Stimulated activated CD8-positive, alpha-beta memory T cell treated with anti-CD3 and anti-CD28 coated beads, Interleukin-15, amount 100 ng/mL, for 1 hour (primary cell): ENCODE measurements at regions not wholly inside any gene's neighbourhood (a gene's known extent, or its start where the extent isn't known, plus 50 kb on each side); places are given as distances from the start of the nearest gene placed in this dataset.

Source experiments
- DNase-seq: peaks from one replicate; pipeline ENCODE4 v3.0.0-alpha.2; 2020; ENCODE audit warnings: low read depth

DNA sequence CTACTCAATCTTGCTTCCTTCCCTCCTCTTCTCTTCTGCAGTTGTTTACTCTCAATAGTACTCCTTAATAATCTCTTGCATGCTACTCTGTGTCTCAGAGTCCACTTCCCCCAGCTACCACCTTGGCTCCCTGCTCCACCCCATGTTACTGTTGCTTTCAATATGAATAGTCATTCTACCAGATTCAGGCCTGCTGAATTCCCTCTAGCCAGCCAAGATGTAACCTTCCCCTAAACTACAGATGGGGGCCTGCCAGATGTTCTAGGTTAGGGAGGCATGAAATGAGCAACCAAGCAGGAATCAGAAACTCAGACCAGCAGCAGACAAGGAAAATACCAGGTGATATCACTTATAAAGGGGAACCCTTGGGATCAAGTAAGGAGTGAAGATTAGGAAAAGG, 392.1 kb upstream of the DDHD1 start:
- no peak for DNase-seq

DNA sequence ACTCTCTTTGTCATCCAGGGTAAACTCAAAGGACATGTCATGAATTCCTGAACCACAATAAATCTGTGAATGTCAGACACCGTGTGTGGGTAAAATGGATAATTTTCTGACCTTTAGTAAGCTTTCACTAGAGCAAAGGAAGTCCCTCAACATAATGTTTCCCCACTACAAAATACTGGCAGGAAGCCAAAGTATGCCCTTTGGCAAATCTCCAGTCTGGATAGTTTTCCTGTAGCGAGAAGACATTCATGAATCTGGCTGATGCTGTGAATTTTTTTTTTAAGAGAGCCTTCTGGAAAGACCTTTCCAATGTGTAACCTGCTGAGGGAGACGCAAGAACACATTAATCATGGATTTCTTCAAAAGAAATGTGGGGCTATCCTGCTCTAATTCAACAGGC, 389.6 kb upstream of the DDHD1 start:
- no peak for DNase-seq

DNA sequence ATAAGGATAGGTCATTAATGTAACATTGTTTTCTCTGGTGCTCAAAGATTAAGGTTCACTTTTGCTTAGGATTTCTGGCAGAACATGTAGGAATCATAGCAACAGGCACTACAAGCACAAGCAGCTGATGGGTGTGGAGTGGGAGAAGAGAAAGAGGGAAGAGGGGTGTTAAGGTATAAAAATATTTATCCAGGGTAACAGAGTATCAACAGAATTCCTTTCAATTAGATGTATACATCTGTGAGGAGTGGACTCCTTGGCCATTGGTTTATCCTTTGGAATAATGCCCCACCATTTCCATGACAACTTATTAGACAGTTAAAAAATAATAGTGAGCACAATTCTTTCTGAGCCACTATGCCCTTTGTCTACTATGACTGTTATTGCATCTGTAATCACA, 388.3 kb upstream of the DDHD1 start:
- no peak for DNase-seq

DNA sequence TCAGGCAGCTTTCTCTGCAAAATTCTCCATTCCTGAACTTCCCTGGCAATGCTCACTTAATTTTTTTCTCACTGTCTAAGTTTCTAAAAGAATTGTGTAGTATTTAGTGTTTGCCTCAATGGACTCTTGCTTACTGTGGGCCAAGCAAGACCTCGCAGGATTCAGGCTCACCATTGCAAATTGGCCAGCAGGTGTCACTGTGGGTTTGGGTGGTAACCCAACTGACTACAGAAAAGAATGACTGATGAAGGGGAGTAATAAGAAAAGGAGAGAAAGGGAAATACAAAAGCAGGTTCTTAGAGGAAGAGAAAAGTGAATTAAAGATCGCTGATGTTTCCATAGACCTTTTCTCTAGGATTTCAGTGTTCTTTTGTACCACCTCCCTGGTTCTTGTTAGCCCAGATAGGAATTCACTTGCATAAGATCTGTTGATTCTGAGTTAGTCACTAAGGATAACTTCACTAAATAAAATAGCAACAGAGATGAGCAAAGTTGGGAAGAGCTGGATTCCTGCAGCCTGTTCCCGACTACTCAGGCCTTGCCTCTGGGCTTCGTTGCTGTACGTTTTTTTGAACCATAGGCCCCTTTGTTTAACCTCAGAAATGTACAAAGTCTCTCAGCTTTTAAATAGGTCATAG, 386.5 kb upstream of the DDHD1 start:
- no peak for DNase-seq

DNA sequence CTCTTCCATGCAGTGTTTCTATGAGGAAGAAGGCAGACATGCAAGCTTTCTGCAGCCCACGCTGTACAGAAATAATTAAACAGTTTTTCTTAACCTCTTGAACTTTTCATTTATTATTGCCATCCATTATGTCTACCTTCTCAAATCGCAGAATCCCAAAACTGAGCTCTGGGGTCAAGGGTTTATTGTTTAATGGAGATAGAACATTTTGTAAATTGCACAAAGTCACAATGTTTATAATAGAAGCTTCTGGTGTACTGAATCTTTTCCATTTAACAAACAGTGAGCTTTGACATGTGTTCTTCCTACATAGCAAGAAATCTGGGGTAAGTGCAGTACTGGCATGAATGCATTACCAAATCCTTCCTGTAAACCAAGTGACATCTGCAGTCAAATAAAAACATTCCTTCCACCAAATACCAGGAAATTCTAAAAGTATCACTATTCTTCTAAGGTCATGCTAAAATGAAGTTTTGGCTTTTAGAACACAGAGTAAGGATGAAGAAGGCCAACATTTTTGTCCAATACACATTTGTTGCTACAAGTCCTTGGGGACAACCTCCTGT, 385.3 kb upstream of the DDHD1 start:
- DNase-seq, result no peak

DNA sequence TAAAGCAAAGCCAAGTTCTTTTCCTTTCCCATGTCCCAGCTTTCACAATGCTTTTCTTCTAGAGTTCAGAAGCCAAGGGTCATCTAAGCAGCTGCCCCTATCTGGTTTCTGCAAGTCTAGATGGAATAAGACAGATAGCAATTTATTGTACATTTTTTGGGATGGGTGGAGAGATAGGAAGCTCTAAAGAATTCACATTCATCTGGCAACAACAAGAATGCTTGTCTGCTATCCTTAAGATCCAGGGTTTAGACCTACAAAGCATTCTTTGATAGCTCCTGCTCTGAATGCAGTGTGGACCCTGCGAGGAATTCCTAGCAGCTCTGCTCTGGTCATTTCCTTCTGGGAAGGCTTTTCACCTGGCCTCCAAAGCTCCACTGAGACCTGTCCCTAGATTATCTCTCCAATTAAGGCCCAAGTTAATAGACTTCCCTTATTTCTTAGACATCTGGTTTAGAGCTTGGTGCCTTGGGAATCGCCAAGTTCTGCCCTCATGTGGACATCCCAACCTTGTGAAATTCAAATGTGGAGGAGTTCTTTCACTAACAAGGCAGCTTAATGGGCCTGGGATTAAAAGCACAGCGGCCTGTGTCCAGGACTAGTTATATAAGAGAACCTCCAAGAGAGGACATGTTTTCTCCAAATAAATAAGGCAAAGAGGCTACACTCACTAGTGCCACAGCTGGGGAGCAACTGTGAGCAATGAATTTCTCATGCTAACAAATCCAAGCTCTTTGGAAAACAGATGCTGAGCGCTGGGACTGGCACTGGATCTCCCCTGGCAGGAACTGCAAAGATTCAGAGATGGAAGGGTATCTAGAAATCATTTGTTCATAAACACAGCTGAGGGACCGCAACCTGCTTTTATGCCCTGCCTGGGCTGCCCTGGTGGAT, 384.5 kb upstream of the DDHD1 start:
- no peak for DNase-seq

DNA sequence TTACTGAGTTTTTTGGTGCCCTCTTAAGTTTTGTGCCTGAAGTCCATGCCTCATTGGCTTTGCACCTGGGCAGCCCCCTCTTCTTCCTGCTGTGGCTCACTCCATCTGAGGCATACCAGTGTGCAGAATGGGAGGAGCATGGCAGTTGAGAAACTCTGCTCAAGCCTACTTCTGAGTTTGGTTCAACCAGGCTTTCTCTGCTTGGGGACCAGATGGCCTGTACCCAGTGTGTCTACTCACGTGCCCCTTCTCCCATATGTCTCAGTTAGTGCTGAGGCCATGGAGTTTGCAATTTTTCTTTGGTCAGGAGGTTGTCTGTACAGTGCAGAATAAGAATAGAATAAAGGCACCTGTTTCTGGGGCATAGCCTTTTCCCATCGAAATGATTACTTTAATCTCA, 383.3 kb upstream of the DDHD1 start:
- DNase-seq, result no peak

DNA sequence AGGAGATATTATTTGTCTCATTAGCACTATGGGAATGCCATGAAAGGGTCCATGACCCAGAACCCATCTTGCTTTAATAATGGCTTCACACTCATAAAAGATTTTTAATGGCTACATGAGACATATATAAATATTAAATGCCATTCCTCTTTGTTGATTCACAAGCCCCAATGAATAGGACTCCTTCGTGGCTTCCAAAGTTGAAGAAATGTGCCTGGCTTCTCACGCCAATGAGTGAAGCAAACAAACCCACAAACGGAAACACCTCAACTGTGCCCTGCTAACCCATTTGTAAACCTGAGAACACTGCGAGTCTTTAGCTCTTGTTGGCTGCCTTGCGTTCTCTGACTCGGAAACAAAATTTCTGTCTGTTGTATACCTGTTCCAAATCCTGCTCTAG, 381.7 kb upstream of the DDHD1 start:
- DNase-seq, result no peak

DNA sequence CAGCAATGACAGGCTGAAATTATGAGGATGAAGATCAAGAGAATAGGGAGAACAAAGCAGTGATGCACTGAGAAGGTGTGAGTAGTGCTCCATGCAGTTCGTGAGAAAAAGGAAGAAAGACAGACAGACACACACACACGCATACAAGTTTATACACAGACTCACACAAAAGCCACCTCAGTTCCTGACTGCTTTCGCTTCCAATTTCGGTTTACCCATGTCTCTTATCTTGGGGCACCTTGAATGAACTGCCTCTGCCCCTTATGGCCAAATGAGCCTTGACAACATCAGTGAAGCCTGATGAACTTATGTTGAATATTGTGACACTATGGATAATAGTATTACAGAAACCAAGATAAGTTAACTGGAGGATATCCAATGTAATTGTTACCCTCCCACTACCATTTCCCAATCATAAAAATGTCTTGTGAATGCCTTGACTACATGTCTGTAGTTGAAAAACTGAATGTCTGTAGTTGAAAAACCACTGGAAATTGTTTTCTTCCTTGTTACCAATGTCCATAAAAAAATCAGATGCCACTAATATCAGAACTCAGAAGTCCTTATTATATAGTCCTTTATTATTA, 380.4 kb upstream of the DDHD1 start:
- no peak for DNase-seq

DNA sequence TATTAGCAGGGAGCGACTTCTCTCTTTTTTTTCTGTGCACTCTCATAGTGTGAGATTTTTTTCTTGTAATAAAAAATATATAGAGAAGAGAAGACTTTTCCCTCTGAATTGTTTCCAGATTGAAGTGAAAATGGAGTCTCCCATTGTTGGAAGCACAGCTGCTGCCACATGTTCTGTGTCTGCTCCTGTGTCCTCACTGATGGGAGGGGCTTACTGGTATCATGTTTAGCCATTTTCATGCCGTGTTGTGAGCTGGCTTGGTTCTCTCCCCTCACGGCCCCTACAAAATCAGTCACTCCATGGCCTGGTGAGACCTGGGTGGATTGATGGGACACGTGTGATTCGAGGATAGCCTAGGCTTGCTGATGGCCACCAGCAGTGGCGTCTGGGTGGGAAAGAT, 379.7 kb upstream of the DDHD1 start:
- DNase-seq, result no peak

DNA sequence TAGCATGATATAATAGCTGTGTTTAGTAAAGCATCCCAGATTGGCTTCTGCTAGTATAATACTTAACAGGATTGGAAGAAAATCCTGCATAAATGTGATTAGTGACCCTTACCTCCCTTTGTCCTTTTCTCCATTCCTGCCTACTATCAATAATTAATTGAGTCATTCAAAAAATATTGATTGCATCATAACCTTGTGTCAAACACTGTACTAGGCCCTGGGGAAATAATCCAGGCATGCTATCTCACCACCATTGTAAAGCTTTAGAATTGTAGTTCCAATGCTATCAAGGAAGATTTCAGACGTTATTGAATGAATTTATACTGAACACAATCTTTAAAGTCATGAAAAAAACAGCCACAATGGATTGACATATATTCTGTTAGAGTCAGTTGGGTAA, 378.6 kb upstream of the DDHD1 start:
- DNase-seq, result no peak

DNA sequence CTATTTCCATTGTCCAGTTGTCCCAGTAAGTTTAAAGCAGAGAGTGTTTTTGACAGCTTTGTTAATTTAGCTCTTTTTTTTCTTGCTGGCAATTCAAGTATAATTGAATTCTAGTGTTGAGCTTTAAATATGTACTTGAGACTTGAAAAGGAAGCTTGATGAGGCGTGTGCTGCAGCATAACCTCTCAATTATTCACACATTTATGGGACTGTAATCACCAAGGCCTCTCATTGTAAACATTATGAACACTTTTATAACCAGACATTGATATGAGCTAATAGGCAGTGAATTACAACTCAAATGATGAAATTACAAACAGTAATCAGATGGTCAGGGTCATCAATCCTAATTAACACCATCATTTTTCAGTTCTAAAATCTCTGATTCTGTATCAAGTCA, 378.0 kb upstream of the DDHD1 start:
- no peak for DNase-seq

DNA sequence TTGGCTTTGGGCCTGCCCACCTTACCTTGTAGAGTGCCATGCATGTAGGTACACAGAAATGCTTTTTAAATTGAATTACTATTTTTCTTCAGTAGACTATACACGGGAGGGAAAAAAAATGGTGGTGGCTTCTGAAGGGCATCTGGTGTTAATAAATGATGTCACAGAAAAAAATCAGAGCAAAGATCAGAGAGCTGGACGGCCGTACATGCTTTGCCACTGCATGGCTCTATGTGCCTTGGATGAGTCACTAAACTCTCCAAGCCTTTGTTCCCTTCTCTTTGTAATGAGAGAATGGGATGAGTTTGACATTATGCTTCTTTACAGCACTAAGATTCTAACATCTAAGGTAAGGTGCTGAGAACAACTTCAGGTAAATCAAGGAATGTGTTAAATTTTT, 376.4 kb upstream of the DDHD1 start:
- no peak for DNase-seq

DNA sequence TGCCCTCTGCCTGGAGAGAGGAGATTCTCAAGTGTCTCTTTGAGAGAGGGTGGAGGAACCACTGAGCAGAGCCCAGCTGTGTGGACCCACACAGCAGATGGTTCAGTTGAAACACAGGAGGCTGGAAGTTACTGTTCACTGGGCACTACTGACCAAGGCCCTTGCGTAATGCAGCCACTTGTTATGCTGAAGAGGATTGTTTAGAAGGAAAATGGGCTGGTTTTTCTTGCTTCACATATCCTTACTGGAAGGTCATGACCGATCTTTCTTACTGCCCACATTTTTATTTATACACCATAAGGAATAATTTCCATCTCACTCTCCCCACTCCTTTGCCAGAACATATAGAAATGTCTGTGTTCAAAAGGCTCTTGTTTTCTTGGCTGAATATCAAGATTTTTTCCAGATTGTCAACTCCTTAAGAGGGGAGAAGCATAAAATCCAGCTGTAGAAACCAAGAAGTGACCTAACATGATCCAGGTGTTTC, 375.1 kb upstream of the DDHD1 start:
- no peak for DNase-seq

DNA sequence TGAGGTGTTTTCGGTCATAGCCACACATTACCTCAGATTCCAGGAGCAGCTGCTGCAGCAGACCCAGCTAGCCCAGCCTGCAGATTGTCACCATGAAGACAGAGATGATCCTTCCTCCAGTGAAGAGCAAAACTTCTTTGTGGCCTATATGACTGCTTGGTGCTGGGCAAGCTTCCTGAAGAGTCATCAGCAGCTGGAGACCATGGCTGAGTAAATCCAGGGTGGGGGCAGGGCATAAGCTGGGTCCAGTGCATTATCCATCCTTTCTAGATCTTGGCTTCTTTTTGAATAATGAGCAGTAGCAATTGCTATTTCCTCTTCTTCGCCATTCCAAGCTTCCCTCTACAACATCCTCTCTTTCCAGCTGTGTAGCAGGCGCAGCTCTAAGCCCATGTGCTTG, 373.1 kb upstream of the DDHD1 start:
- DNase-seq, result no peak

DNA sequence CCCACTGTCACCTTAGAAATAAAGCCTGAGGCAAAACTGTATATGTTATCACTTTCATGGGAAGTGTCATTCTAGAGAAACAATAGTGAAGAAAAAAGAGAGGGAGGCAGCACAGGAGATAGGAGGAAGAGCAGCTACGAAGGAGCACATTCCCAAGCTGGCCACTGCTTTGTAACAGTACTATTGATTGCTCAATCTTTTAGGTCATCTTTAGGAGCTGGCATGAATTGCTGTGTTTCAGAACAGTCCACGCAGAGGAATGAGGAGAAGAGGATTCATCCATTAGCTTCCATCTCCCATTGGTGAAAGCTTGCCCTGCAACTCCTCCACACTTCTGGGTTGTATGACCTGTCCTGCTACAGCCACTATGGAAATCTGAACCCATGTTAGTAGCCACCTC, 372.5 kb upstream of the DDHD1 start:
- DNase-seq, result no peak

DNA sequence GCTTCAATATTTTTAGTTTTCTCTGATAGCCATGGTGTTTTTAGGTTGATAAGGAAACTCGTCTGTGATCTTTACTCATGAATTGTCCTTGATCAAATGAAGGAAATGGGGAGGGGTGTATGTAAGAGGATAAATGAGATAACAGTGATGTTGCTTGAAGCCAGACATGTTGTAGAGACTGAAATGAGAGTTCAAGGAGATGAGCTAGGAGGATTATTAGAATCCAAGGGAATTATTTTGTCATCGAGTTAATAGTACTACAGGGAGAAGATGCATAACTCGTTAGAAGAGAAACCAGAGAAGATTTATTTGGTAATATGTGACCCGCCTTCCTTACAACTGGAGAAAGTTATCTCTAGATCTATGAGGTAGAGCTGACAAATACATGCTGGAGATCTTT, 371.3 kb upstream of the DDHD1 start:
- DNase-seq, result no peak

DNA sequence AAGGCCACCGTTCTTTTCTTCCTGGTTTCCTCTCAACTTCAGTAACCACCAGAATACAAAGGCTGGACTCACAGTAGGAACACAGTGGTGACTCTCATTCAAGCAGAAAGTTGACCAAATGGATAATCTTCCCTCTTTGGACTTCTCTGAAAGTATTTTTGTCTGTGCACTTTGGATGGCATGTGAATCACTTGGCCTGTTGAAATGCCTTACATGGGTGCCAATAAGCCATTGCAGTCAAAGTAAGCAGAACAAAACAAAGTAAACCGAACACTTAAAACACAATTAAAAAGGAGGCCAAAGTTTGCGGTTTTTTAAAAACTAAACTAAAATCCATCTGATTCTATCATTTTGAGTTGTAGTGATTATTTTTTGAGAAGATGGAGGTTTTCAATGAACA, 370.1 kb upstream of the DDHD1 start:
- no peak for DNase-seq

DNA sequence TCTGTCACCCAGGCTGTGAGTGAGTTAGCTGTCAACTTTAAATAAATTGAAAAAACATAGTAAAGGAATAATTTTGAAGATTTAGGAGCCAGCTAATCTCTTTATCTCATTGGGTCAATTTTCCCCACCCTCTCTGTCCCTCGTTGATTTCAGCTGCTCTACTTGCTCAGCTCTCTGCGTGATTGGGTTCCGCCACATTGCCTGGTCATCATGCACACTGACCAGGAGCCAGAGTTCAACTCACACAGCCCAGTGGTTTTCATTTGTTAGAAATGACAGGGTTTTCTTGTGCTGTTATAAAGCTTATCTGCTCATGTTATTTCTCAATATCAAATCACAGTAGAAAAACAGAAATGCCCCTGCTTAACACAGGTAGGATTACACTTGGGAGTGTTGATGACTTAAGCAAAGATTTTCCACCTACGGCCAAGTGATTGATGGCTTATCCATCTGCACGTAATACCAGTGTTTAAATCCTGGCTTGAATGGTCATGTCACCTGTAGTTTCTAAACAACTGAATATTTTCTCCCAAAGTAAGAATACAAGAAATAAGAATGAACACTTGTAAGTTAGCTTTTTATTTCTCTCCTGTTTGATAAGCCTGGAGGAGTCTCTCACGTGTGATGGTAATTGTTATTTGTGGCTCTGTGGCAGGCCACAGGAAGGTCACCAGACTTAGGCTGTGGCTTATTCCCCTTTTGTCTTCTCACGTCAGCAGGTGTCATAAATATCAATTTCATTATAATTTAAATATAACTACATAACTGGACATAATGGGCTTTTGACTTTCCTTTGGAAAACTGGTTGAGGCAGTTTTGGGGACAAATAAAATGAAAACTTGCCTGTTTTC, 367.2 kb upstream of the DDHD1 start:
- no peak for DNase-seq

DNA sequence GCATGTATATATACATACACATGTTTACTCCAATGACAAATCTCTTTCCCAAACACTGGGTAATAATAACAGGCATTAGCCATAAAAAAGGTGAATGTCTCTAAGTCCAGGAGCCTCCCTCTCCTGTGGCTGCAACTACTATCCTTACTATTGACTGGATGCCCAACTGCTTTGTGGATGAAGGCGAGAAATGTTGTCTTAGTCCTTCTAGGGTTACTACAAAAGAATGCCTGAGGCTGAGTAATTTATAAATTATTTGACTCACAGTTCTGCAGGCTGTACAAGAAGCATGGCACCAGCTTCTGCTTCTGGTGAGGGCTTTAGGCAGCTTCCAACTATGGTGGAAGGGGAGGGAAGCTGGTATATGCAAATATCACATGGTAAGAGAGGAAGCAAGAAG, 366.0 kb upstream of the DDHD1 start:
- DNase-seq, result no peak

DNA sequence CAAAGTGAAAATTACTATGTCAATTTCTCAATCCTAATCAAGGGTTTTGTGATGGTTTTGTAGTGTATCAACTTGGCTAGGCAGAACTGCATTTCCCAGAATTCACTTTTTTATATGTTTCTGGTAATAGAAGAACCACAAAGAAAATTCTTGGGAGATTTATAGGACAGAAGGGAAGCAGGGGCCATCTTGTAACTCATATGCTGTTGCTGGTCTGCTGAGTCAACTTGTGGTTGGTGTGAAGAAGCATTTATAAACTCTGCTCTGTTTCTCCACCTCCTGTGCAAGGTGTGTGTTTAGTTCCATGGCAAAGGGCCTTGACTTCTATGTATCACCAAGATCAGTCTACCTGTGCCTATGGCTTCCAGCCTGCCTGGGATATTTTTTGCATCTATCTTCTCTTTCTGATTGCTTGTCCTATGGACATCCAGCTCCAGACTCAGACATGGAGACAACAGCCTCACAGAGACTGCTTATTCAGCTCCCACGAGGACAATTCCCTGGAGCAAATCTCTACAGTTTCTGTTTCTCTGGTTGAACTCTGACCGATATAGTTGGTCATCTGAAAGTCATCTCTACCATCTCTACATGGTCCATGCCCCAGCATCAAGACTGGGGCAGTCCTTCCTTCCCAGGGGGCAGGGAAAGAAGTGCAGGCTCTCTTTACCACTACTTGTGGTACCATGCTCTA, 364.3 kb upstream of the DDHD1 start:
- no peak for DNase-seq
